ENCODE measurements at regions not wholly inside any gene's neighbourhood (a gene's known extent, or its start where the extent isn't known, plus 50 kb on each side); places are given as distances from the start of the nearest gene placed in this dataset.

DNA sequence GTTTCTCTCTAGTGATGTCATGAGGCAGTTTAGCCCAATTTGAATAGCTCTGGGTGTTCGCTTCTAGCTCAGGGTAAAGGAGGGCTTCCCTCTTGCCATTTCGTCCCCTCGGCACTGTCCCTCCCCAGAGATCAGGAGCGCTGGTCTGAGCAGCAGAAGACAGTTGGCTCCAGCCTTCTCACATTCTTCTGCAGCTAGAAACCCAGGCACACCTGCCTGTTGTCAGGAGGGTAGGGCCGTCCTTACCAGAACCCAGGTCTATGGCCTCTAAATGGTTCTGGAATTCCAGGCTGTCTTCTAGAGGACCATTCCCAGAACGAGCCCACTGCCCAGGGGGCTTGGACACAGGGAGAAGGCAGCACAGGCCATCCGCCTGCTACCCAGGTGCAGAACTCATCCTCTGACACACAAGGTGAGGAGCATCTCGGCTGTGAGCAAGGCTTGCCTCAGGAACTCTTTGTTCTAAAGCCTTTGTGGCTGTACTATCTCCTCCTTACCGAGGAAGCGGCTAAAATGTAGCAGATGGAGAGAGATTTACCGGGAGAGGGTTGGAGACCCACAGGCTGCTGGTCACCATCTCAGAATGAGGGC, 255.6 kb upstream of the IRX2 start:
- H3K36me3 Mint-ChIP-seq: no peaks in the 10 kb centered on the region
- no peaks in the 10 kb centered on the region for H3K9me3 Mint-ChIP-seq
- peak; percentile 29 for DNase-seq (ENCODE audit: extremely low spot score, unreplicated experiment)
- TF ChIP-seq, protein P1, sequence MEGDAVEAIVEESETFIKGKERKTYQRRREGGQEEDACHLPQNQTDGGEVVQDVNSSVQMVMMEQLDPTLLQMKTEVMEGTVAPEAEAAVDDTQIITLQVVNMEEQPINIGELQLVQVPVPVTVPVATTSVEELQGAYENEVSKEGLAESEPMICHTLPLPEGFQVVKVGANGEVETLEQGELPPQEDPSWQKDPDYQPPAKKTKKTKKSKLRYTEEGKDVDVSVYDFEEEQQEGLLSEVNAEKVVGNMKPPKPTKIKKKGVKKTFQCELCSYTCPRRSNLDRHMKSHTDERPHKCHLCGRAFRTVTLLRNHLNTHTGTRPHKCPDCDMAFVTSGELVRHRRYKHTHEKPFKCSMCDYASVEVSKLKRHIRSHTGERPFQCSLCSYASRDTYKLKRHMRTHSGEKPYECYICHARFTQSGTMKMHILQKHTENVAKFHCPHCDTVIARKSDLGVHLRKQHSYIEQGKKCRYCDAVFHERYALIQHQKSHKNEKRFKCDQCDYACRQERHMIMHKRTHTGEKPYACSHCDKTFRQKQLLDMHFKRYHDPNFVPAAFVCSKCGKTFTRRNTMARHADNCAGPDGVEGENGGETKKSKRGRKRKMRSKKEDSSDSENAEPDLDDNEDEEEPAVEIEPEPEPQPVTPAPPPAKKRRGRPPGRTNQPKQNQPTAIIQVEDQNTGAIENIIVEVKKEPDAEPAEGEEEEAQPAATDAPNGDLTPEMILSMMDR (conservative IDR thresholded peaks at IDR 0.05): no peak
- no peak overlapping the region for H3K27ac Mint-ChIP-seq
- no peak overlapping the region for H3K4me3 Mint-ChIP-seq
- H3K4me1 Mint-ChIP-seq (ENCODE audit: unreplicated experiment): no peaks in the 10 kb centered on the region
- H3K27me3 Mint-ChIP-seq: no peaks in the 10 kb centered on the region

DNA sequence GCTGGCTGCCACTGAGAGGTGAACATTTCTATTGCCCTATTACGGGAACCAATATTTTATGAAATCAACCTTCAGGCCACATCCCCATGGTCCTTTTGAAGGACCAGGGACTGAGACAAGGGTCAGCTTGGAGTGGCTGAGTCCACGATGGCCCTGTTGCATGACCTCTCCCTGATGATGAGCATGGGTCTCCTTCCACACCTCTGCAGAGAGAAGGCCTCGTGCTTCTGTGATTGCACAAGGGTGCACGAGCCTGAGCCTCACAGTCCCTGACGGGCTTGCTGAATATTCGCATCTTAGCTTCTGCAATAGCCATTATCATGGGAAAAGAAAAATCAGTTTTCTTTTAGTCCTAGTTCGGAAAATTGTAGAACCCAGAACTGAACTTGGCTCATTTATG, 255.0 kb upstream of the IRX2 start:
- TF ChIP-seq, protein P1 (conservative IDR thresholded peaks at IDR 0.05): no peak
- DNase-seq (ENCODE audit: extremely low spot score, unreplicated experiment): peak; percentile 37
- H3K4me1 Mint-ChIP-seq (ENCODE audit: unreplicated experiment): no peaks in the 10 kb centered on the region
- no peaks in the 10 kb centered on the region for H3K27me3 Mint-ChIP-seq
- H3K36me3 Mint-ChIP-seq: no peaks in the 10 kb centered on the region
- no peak overlapping the region for H3K27ac Mint-ChIP-seq
- no peaks in the 10 kb centered on the region for H3K9me3 Mint-ChIP-seq
- H3K4me3 Mint-ChIP-seq: no peak overlapping the region

GRCh38 chr5:3004361-3005080, 253.0 kb upstream of the IRX2 start:
- TF ChIP-seq, protein P1 (conservative IDR thresholded peaks at IDR 0.05): no peak
- H3K27ac Mint-ChIP-seq: no peak overlapping the region
- H3K9me3 Mint-ChIP-seq: no peaks in the 10 kb centered on the region
- peak; percentile 39 for DNase-seq (ENCODE audit: extremely low spot score, unreplicated experiment)
- no peaks in the 10 kb centered on the region for H3K4me1 Mint-ChIP-seq (ENCODE audit: unreplicated experiment)
- H3K27me3 Mint-ChIP-seq: no peaks in the 10 kb centered on the region
- no peak overlapping the region for H3K4me3 Mint-ChIP-seq
- no peaks in the 10 kb centered on the region for H3K36me3 Mint-ChIP-seq

DNA sequence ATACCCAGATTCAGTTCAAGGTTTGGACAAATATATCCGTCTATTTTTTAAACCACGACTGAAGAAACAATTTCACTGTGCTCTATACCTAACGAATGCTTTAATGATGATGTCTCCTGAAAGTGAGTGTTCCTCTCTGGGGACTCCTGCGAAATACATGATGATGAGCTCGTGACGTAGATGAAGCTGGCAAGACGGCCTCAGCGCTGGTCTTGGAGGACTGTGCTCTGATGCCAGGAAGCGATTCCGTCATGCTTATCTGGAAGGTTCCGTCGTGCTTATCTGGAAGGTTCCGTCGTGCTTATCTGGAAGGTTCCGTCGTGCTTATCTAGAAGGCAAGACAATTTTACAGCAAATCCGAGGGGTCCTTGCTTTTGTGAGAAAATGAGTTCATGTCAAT, 250.8 kb upstream of the IRX2 start:
- Mint-ChIP-seq H3K4me1 (ENCODE audit: unreplicated experiment) (peaks cover 14% of the 10 kb centered on the region), H3K27me3 (peaks cover 5% of the 10 kb centered on the region), H3K27ac (no peak overlapping the region), H3K4me3 (no peak overlapping the region), H3K9me3 (no peaks in the 10 kb centered on the region), H3K36me3 (no peaks in the 10 kb centered on the region)
- TF ChIP-seq, protein P1 (conservative IDR thresholded peaks at IDR 0.05): no peak
- peak; percentile 11 for DNase-seq (ENCODE audit: extremely low spot score, unreplicated experiment)

DNA sequence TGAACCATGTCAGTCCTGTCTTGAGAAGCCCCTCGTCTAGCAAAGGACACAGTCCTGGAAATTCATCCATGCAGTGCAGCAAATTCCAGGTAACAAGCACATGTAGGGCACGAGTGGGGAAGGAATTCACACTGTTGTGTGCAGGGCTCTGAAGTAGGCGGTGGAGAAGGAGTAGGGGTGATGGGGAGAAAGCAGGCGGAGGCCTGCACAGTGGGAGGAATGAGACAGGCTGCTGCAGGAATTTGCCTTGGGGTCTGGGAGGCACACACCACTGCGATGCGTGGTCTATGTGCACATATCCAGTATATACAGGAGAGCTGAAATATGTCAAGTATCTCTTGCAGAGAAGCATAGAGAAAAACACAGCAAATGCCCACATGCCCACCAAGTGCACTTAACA, 249.2 kb upstream of the IRX2 start:
- H3K4me3 Mint-ChIP-seq: no peak overlapping the region
- TF ChIP-seq, protein P1 (conservative IDR thresholded peaks at IDR 0.05): no peak
- peaks cover 5% of the 10 kb centered on the region for H3K27me3 Mint-ChIP-seq
- DNase-seq (ENCODE audit: extremely low spot score, unreplicated experiment): peak; percentile 31
- no peaks in the 10 kb centered on the region for H3K36me3 Mint-ChIP-seq
- H3K9me3 Mint-ChIP-seq: no peaks in the 10 kb centered on the region
- H3K27ac Mint-ChIP-seq: no peak overlapping the region
- peaks cover 14% of the 10 kb centered on the region for H3K4me1 Mint-ChIP-seq (ENCODE audit: unreplicated experiment)

Measured in type B pancreatic cell (in vitro differentiated cells).